ENCODE measurements at regions not wholly inside any gene's neighbourhood (a gene's known extent, or its start where the extent isn't known, plus 50 kb on each side); places are given as distances from the start of the nearest gene placed in this dataset.

GRCh38 chr6:71523548-71523947 lies 234.9 kb downstream of the OGFRL1 start:
- Histone ChIP-seq H3K27me3 (no peaks in the 10 kb centered on the region), H3K4me3 (no peak overlapping the region), H3K9me3 (no peaks in the 10 kb centered on the region), H3K36me3 (no peaks in the 10 kb centered on the region), H3K9ac (ENCODE audit: low read depth in 2 of 2, low read length in 2 of 2) (no peak overlapping the region), H3K4me1 (no peaks in the 10 kb centered on the region), H3K27ac (no peak overlapping the region)
- intact Hi-C loops (cut with DNase I), result no loop called here
- no peak for DNase-seq
- no peak for TF ChIP-seq CTCF (IDR thresholded peaks at IDR 0.05)

DNA sequence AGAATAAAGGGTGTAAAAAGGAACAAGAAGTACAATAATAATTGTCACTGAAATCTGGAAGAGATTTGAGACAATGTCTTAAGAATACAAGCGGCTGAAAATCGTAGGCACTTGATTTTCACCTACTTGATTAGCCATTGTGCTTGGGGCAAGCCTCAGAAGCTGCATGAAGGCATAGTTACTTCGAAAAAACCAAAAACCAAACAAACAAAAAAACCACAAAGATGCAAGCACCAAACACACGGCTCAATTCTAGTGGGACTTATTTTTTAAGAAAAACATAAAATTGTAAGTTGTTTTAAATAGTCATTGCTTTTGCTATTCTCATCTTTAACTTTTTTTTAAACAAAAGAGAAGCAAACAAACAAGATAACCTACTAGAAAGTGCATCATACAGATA lies 235.6 kb downstream of the OGFRL1 start:
- Histone ChIP-seq H3K9ac (ENCODE audit: low read depth in 2 of 2, low read length in 2 of 2) (no peak overlapping the region), H3K36me3 (no peaks in the 10 kb centered on the region), H3K9me3 (no peaks in the 10 kb centered on the region), H3K4me1 (no peaks in the 10 kb centered on the region), H3K27ac (no peak overlapping the region), H3K4me3 (no peak overlapping the region), H3K27me3 (no peaks in the 10 kb centered on the region)
- no peak for DNase-seq
- TF ChIP-seq CTCF (IDR thresholded peaks at IDR 0.05), result no peak
- intact Hi-C loops (cut with DNase I), result no loop called here

DNA sequence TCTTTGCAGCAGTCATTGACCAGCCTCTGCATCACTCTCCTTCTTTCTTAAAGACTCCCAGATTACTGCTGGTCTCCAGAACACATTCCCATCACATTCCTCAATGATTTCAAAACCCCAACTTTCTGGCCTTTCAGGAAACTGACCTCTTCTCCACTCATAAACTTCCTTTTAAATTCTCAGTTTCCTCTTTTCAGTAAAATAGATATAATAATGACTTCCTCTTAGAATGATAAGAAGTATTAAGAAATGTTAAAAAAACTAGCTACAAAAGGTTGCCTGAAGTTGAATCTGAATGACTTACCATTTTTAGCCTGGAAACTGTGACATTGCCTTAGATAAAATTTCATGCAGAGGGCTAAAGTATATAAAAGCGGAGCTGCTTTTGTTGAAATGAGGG lies 239.3 kb downstream of the OGFRL1 start:
- no peaks in the 10 kb centered on the region for H3K36me3 ChIP-seq
- no peak overlapping the region for H3K4me3 ChIP-seq
- no peaks in the 10 kb centered on the region for H3K27me3 ChIP-seq
- intact Hi-C loops (cut with DNase I), result no loop called here
- no peak overlapping the region for H3K27ac ChIP-seq
- H3K4me1 ChIP-seq, result no peaks in the 10 kb centered on the region
- no peak for DNase-seq
- no peak overlapping the region for H3K9ac ChIP-seq (ENCODE audit: low read depth in 2 of 2, low read length in 2 of 2)
- no peaks in the 10 kb centered on the region for H3K9me3 ChIP-seq
- no peak for TF ChIP-seq CTCF (IDR thresholded peaks at IDR 0.05)

GRCh38 chr6:71529026-71529425 lies 240.4 kb downstream of the OGFRL1 start:
- no peaks in the 10 kb centered on the region for H3K36me3 ChIP-seq
- H3K4me3 ChIP-seq, result no peak overlapping the region
- intact Hi-C loops (cut with DNase I), result no loop called here
- H3K9ac ChIP-seq (ENCODE audit: low read depth in 2 of 2, low read length in 2 of 2), result no peak overlapping the region
- H3K4me1 ChIP-seq, result no peaks in the 10 kb centered on the region
- no peak for TF ChIP-seq CTCF (IDR thresholded peaks at IDR 0.05)
- no peaks in the 10 kb centered on the region for H3K27me3 ChIP-seq
- no peak overlapping the region for H3K27ac ChIP-seq
- no peaks in the 10 kb centered on the region for H3K9me3 ChIP-seq
- DNase-seq, result no peak

DNA sequence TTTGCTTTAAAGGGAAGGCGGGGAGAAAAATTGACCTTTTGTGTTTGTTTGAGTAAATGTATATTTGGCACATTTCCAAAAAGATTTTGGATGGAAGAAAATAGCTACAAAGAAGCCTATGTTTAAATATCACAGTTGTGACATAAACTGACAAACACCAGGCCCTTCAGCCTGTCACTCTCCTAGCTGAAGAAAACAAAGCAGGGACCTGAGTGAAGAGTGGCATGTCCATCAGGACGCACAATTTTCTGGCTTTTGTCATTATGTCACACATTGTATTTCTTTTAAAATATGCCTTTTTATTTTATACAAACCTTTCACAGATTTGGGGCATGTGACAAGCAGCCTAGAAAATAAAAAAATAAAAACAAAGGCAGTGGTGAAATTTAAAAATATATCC lies 241.2 kb downstream of the OGFRL1 start:
- no peaks in the 10 kb centered on the region for H3K36me3 ChIP-seq
- H3K27ac ChIP-seq, result no peak overlapping the region
- no peaks in the 10 kb centered on the region for H3K27me3 ChIP-seq
- no peak overlapping the region for H3K4me3 ChIP-seq
- no peak for DNase-seq
- H3K9ac ChIP-seq (ENCODE audit: low read depth in 2 of 2, low read length in 2 of 2), result no peak overlapping the region
- H3K4me1 ChIP-seq, result no peaks in the 10 kb centered on the region
- no peak for TF ChIP-seq CTCF (IDR thresholded peaks at IDR 0.05)
- intact Hi-C loops (cut with DNase I), result loop anchor here (5.0 kb wide), 1 partner anchor 558 kb away; no protein-coding TSS in a partner anchor
- H3K9me3 ChIP-seq, result no peaks in the 10 kb centered on the region

GRCh38 chr6:71531006-71531405 lies 242.4 kb downstream of the OGFRL1 start:
- no peak for TF ChIP-seq CTCF (IDR thresholded peaks at IDR 0.05)
- intact Hi-C loops (cut with DNase I), result loop anchor here (5.0 kb wide), 1 partner anchor 556 kb away; no protein-coding TSS in a partner anchor
- H3K9ac ChIP-seq (ENCODE audit: low read depth in 2 of 2, low read length in 2 of 2), result no peak overlapping the region
- H3K4me1 ChIP-seq, result no peaks in the 10 kb centered on the region
- H3K4me3 ChIP-seq, result no peak overlapping the region
- no peaks in the 10 kb centered on the region for H3K36me3 ChIP-seq
- no peak for DNase-seq
- no peak overlapping the region for H3K27ac ChIP-seq
- no peaks in the 10 kb centered on the region for H3K27me3 ChIP-seq
- no peaks in the 10 kb centered on the region for H3K9me3 ChIP-seq
